ENCODE measurements at regions not wholly inside any gene's neighbourhood (a gene's known extent, or its start where the extent isn't known, plus 50 kb on each side); places are given as distances from the start of the nearest gene placed in this dataset.

DNA sequence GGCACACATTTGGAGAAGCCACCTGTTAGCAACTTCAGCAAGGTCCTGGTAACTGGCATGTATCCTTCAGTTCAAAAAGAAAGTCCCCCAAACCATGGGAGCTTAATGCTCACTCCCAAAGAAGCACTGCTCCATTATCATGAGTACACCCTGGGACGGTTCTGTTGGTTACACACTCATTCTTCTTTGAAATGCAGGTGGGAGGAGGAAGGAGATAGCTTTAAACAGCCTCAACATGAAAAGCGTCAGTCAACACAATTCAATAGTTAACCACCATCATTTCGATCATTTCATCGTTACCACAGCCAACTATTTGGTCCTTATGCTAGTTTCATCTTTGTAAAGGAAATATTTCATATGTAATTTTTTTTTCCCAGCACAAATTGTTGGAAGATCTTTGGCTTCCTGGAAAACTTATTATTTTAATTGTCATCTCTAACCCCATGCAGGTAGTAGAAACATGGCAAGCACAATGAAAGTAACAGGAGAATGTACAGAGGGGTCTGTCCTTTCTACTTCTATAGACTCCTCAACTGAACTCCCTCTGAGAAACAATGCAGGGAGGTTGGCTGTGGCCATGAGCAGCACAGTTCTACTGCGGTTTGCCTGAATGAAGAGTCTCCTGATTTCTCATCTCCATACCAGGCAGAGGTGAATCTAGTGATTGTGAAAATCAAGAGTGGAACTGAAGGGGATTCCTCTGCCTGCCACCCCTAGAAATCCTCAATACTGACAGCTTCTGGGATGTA, 196.4 kb upstream of the FOXN3 start:
- DNase-seq (ENCODE audit: low read depth in 2 of 3, low spot score in 2 of 3), result no peak

DNA sequence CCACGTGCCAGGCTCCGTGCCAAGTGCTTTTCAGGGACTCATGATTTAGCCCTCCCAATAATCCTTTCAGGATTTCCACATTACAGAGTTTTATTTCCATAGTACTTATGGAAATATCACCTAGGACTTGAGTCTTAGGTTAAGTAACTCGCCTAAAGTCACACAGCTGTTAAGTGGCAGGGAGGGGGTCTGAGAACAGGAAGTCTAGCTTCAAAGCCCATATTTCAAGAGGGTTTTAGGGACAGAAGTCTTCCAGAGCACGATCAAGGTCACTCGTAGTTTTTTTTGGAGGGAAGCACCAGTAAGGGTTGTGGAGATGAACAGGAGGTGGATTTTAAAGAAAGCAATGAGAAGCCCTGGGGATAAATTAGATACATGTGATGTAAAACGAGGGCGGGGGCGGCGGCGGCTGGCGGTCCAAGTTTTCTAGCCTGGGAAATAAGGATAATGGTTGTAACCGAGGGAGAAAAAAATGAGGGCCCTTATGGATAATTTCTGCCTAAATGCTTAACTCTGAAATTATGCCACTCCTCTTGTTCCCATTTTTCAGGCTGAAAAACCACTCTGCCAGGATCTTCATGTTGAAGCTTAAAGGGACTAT, 192.6 kb upstream of the FOXN3 start:
- DNase-seq (ENCODE audit: low read depth in 2 of 3, low spot score in 2 of 3), result no peak

DNA sequence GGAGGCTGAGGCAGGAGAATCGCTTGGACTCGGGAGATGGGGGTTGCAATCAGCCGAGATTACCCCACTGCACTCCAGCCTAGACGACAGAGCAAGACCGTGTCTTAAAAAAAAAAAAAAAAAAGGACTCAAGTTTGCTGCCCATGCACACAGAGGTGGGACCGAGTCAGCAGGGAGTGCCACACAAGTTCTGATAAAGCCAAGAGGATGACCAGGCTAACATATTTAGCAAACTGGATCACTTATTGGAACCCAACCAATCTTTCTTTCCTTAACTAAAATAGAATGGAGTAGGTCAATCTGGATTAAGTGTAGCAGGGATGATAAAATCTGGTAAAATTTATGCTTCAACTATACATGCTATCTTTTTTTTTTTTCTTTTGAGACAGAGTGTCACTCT, 190.4 kb upstream of the FOXN3 start:
- no peak for DNase-seq (ENCODE audit: low read depth in 2 of 3, low spot score in 2 of 3)

DNA sequence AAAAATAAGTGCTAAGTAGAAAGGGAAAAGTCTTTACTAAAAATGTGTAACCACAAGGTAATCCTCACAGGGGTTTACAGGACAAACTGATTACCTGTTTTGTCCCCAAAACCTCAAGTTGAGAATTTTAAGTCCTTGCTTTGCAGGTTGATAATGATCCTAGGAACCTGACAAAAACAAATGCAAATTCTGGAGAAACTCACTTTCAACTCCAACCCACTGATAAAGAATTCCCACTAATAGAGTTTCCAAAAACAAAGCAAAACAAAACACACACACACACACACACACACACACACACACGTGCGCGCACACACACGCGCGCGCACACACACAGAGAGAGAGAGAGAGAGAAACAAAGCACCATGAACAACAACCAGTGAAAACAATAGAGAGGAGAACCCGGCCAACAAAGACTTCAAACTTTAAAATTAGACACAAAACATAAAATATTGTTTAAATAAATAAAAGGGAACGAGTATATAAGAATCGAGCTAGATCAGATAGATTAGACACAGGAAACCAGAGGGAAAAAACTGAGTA, 187.0 kb upstream of the FOXN3 start:
- DNase-seq (ENCODE audit: low read depth in 2 of 3, low spot score in 2 of 3), result no peak

DNA sequence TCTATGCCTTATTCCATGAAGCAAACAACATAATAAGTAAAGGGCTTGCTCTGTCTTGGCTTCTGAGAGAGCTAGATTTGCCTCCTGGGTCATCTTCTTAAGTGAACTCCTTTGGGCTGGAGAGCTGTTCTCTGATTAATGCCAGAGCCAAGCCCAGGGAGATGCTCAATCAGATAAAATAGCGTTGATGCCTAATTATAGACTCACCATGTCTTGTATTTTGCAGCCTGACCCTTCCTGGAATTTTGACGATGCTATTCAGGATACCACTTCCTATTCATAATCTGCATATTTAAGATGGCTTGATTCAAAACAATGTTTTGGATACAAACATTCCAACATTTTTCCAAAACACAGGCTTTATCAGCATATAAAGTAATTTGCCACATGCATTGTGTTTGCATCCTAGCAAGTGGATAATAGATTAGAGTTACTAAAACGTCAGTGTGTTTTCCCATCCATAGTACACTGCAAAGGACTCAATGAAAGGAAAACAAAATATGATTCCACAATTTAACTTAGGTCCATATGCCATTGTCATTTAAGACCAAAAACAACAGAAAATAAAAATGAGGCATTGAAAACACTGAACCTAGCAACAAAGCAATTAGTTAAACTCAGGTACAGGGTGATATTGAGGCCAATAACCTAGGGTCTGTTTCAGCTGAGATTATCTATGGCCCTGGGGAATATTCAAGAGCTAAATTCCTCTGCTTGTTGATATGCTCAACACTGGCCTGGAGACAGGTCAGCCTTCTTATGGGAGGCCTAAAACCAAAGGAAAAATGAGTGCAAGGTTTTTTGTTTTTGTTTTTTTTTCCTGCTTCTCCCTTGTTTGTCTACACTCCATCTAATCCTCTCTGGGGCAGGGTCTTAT, 184.2 kb upstream of the FOXN3 start:
- DNase-seq (ENCODE audit: low read depth in 2 of 3, low spot score in 2 of 3), result no peak

DNA sequence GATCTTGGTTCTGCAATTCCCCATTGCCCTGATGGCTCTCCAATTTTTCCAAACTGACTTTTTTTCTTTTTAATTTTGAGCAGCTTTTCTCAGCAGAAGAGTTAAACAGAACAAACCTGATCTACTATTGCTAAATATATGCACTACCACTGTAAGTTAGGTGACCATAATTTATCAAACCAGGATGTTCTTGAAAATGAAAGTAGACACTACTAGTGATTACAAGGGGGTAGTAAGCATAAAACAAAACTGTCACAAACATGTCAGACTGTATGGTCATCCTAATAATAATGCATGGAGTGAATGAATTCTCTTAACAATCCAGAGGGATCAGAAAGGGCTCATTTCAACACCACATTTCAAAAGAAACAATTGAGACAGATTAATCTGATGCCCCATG, 183.0 kb upstream of the FOXN3 start:
- no peak for DNase-seq (ENCODE audit: low read depth in 2 of 3, low spot score in 2 of 3)

DNA sequence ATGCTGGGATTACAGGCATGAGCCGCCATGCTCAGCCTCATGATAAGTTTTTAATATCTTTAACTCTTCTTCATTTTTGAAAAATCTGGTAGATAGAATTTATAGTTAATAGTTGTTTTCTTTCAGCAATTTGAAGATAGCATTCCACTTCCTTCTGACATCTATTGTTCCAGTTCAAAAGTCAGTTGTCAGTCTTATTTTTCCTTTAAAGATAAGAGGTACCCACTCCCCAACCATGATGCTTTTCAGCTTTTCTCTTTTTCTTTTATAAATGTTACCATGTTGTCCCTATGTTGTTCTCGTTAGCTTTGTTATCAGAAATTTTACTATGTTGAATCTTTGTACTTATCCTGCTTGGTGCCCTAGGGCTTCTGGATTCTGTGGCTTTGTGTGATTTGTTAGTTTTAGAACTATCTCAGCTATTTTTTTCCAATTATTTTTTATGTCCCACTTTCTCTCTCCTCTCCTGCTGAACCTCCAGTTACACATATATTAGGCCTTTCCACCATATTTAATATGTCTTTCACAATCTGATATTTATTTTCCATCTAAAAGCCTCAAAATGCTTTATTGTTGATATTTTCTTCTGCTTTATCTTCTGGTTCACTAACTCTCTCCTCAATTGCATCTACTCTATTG, 181.6 kb upstream of the FOXN3 start:
- DNase-seq (ENCODE audit: low read depth in 2 of 3, low spot score in 2 of 3), result no peak

DNA sequence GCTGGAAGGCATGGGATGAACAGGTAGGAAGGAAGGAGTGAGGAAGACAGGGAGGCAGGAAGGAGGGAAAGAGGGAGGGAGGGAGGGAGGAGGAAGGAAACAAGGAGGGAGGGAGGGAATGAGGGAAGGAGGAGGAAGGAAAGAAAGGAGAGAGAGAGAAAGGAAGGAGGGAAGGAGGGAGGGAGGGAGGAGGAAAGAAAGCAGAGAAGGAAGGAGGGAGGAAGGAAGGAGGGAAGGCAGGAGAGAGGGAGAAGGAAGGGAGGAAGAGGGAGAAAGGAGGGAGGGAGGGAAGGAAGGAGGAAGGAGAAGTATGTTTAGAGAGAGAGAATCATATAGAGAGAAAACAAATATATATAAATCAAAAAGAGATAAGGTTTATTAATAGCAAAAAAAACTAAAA, 175.9 kb upstream of the FOXN3 start:
- no peak for DNase-seq (ENCODE audit: low read depth in 2 of 3, low spot score in 2 of 3)

DNA sequence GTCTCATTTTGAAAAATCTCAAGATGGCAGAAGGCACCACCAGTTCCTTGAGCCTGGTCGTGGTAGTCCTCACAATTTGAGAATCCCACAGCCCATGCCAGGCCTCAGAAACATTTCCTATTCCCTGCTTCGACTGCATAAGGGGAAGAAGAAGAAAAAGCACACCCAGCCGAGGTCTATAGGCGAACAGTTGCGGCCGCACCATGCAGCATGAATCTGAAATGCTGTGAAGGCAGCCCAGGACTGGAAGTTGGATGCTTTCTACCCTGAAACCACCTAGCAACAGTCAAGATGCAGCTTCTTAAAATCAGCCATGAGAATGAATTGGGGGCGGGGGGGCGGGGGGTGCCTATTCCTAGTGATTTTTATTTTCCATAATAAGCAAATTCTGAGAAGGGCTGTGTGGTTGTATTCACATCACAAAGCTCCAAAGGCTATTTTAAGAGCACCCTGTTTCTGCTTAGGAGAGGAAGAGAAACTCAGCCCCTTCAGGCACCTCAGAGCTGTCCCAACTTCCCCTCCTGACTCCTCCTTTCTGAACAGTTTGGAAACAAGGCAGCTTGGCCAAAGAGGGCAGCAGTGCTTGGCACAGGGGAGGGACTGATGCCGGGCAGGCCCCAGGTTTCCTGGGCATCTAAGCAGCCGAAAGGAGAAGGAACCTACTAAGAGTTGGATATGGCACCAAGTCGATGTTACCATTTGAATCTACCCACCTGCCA, 172.5 kb upstream of the FOXN3 start:
- DNase-seq (ENCODE audit: low read depth in 2 of 3, low spot score in 2 of 3), result no peak

DNA sequence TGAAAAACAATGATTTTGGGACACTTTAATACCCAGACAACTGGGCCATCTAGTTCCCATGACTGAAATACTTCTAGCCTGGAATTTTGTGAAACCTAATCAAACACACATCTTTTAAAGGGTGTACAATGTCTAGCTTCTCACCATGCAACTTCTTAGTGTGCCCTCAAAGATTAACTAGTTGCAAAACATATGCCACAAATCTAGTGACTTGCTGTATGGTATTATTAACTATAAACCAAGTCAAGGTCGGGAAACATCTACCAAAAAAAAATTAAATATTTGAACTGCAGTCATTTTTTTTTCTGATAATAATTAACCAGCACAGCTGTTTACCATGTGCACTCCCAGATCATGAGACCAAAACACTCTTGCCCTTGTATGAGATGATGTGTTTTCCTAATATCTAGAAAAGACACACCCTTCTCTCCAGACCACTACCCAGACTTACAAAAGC, 171.8 kb upstream of the FOXN3 start:
- DNase-seq (ENCODE audit: low read depth in 2 of 3, low spot score in 2 of 3), result no peak

DNA sequence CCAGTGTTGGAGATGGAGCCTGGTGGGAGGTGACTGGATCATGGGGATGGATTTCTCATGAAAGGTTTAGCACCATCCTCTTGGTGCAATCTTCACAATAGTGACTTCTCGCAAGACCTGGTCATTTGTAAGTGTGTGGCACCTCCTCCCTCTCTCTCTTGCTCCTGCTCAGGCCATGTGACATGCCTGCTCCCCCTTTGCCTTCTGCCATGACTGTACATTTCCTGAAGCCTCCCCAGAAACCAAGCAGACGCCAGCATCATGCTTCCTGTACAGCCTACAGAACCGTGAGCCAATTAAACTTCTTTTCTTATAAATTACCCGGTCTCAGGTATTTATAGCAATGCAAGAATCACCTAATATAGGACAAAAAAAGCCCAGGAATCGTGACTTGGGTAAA, 171.0 kb upstream of the FOXN3 start:
- DNase-seq (ENCODE audit: low read depth in 2 of 3, low spot score in 2 of 3), result no peak

DNA sequence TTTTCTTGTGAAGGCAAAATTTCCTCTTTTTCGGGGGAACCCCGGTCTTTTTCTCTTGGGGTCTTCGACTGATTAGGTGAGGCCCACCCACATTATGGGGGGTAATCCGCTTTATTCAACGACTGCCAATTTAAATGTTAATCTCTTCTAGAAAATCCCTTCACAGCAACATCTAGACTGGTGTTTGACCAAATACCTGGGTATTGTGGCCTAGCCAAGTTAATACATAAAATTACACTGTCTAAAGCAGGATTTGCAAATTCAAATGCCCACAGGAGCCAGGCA, 170.0 kb upstream of the FOXN3 start:
- DNase-seq (ENCODE audit: low read depth in 2 of 3, low spot score in 2 of 3), result no peak

DNA sequence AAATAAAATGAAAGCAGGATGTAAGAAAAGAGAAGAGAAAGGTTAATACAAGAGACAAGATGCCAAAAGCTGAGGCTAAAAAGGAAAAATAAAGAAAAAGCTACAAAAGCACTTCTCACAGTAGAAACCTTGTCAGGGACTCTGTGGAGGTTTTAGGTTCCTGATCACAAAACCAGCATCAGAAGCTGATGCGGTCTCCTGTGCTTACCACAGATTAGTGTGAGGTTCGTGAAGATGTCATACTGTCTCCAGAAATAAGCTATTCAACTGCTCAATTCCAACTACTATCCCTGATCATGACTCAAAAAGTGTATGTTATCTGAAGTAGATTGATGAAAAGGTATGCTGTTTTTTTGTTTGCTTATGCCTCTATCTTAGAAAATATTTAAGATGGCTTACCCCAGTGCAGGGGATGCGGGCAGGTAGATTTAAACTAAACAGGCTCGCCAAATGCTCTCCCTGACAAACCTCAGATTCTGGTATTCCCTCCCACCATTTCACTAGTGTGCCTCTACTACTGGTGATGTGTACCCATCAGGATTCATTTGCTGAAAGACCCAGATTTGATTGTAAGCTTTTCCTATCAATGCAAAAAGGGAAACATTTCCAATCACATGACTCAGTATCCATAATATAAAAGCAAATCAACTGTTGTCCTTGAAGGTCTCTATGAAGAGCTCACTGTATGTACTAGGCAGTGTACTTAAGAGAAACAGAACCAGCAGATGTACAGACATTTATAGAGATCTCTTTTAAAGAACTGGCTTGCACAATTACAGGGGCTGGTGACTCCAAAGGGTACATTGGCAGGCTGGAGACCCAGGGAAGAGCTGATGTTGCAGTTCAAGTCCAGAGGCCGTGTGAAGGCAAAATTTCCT, 169.5 kb upstream of the FOXN3 start:
- DNase-seq (ENCODE audit: low read depth in 2 of 3, low spot score in 2 of 3), result no peak

DNA sequence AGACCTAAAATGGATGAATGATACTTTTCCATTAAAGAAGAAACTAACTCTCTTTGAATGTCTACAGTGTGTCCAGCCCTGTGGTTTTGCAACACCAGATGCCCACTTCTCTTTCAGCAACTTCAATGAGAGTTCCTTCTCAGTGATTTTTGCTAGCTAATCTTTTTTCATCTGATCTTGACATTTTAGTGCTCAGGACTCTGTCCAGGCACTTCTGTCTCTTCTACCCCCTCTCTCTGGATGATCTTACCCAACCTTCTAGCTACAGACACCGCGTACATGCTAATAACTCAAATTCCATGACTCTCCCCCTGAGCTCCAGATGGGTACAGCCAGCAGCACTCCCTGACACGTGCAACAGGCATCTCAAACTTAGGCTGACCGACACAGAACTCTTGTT, 161.1 kb upstream of the FOXN3 start:
- DNase-seq (ENCODE audit: low read depth in 2 of 3, low spot score in 2 of 3), result no peak

DNA sequence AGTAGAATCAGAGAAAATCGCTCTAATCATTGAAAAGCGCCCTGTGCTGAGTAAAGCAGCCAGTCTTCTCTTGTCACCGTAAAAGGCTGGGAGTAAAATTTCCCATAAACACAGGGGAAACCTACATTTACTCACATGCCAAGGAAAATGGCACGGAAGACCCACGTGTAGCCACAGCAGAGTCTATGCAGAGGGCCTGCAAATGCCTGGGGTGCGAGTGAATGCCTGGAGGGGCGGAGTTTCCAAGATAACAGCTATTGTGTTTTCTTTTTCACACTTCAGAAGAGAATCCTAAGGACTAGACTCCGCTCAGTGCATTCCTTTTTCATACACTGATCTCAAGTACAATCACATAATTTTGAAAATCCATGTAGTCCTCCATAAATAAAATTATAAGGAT, 159.9 kb upstream of the FOXN3 start:
- DNase-seq (ENCODE audit: low read depth in 2 of 3, low spot score in 2 of 3), result no peak

DNA sequence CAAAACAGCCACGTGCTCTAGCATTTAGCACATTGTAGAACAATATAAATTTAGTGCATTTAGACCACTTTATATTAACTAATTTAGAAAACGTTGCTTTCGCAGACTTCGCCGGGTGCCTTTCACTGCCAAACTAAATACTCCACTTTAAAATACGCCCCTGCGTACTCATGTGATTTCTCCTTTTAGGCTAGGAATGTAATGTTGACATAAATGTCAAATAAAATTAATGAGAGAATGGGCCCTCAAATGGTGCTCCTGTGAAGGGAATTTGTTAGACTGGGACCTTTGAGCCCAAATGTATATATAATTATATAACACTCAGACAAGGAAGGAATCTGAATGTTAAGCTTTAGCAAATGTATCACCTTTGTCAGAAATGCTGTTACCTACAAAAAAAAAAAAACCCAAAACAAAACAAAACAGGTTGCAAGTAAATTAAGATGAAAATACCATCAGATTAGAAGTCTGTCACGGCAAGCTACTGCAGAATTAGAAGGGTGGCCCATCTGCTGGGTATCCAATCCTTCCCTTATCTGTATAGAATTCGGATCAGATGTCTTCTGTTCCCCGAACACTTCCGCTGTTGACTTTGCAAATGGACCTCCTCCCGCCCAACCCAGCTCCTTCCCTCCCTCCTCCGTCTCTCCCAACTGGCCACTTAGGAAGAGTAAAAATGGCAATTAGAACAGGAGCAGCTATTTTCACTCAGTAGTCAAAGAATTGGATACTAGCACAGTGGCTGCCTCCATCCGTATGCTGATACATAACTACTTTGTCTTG, 159.3 kb upstream of the FOXN3 start:
- no peak for DNase-seq (ENCODE audit: low read depth in 2 of 3, low spot score in 2 of 3)

DNA sequence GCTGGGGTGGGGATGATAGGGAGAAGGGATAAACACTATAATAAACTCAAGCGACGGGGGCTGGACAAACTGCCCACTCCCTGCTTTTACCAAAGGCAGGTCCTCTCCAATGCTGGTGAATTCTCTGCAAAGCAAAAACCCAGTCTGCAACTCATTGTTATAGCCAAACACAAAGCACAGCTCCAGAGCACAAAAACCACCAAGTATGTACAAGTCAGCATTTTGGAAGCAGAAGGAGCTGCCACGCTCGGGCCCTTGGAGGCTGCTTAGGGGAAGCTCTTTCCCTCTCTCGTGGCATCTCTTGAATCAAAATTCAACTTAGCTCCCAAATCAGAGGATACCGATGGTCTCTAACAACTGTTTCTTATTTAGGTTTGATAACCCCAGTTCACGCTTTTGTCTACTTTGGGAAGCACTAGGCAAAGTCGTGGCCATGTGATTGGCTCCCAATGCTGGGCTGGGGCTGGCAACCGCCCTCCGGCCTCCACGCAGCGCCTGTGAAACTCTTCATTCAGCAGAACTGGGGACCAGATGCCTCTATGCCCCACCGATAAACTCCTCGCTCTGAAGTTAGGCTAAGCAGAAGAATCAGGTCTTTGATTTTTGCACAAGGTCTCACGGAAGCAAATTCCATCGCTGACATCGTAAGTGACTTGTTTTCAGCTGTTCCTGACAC, 158.5 kb upstream of the FOXN3 start:
- DNase-seq (ENCODE audit: low read depth in 2 of 3, low spot score in 2 of 3), result no peak

DNA sequence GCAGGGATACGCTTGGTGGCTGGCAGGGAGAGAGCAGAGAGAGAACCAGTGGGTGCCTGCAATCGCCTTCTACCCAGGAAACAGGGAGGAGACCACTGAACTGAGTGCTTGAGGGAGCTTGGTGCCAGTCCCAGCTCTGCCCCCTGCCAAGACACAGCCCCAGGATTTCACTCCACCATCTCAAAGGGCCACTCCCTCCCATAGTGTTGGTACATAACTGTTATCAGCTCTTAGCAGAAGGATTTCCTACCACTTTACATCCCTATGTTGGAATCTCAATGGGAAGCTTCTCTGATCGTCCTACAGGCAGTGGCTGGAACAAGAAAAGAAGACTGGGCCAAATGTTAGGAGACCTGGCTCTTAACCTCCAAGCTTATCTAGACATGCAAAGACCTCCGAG, 157.4 kb upstream of the FOXN3 start:
- no peak for DNase-seq (ENCODE audit: low read depth in 2 of 3, low spot score in 2 of 3)

DNA sequence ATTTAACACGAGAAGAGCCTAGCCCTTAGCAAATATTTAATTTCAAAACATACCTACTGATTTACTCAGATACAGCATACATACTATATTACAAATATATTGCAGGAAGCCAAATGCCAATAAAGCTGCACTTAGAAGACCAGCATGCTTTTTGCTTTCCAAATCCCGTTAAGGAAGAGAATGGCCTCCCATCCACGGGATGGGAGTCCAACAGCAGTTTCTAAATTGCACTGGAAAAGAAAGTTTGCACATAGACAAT, 156.3 kb upstream of the FOXN3 start:
- no peak for DNase-seq (ENCODE audit: low read depth in 2 of 3, low spot score in 2 of 3)

Data from activated CD8-positive, alpha-beta memory T cell treated with anti-CD3 and anti-CD28 coated beads for 48 hours (primary cell).